ENCODE measurements at regions not wholly inside any gene's neighbourhood (a gene's known extent, or its start where the extent isn't known, plus 50 kb on each side); places are given as distances from the start of the nearest gene placed in this dataset.

DNA sequence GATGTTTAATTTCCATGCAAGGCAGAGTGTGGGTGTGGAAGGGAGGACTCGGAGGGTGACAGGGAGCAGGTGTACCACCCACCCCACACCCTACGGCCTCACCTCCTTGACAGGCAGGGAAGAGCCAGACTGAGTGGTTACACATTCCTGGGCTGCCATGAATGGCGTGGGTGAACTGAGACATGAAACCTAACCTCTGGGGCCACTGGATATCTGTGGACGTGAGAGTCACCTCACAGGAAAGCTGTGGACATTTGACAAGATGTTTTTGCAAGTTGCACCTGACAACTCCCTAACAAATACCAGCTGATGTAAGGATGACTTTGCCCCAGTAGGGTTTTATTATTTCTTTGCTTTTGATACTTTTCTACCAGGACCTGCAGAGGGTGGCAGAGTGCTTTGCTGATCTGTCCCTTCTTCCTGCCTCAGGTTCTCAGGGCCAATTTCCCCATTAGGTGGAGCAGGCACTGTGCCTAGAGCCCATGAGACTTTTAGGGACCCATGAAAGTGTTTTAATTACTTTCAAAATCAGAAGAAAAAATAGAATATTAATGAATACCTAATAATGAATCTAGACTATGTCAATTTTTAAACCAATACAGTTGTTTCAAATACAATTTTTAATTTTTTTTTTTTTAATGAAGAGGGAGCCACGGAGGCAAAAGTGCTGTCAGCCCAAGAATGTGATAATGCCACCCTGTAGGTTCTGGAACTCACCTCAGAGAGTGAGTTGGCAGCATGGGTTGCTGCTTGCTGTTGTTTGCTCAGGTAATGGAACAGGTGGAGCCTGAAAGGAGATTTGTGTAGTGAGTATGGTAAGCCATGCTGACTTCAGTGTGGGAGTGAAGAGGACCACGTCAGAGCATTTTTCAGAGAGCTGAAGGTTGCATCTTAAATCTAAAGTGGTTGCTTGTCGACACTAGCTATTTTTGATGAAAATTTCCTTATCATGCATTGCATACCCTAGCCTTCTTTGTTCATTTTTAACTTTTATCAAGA lies 58.0 kb upstream of the CYSLTR2 start:
- peak; percentile 75 for DNase-seq
- Mint-ChIP-seq H3K27ac (no peak overlapping the region), H3K9me3 (no peaks in the 10 kb centered on the region), H3K4me1 (ENCODE audit: low read depth) (peaks cover 4% of the 10 kb centered on the region), H3K4me3 (no peak overlapping the region), H3K27me3 (ENCODE audit: low read depth) (no peaks in the 10 kb centered on the region), H3K36me3 (ENCODE audit: low read depth) (no peaks in the 10 kb centered on the region)
- intact Hi-C loops (cut with micrococcal nuclease) = loop anchor here (1.0 to 10.0 kb wide), 6 partner anchors 57 to 1012 kb away; partner anchors contain the start of gene CYSLTR2
- CTCF ChIA-PET = interaction anchor here (0.6 to 7.2 kb wide), 11 partner anchors 15 to 1688 kb away, joined by 3 to 88 read pairs (median 4); no protein-coding TSS in a partner anchor

DNA sequence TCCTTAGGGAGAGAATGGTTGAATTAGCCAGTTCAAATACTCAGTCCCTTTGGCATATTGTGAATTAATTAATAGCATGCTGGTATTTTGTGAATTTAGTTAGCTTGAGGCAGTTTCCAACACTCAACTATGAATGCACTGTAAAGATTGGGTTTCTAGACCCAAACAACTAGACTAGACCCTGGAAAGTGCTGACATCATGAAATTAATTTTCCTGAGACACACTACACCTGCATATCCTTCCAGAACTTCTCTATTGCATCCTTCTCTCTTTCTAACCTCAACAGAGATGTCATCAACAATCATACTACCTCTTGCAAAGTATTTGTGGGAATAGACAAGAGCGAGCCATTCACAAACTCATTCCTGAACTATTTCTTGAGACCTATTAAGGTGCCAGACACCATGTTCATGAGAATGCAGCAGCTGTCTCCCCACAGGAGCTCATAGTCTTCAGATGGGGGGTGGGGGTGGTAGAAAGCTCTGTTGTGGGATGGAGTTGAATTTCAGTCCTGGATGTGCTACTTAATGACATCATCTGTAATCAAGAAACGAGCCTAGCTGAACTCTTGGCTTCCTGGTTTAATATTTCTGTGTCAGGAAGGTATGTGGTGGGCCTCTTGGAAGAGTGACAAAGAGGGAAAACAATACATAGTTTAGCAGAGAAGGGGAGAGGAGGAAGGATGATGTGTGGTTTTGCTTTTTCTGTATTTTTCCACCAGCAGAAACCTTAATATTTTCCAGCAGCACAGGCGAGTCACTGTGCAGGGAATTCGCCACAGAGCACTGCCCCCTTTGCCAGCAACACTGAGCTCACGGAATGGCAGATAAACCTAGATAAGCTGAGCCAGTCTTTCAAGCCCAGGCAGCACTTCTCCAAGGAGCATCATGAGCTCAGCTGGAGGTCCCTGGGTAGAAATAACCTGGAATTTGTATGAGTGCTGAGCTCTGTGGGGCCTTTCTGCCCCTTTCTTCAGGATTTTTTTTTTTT lies 53.1 kb upstream of the CYSLTR2 start:
- H3K27me3 Mint-ChIP-seq (ENCODE audit: low read depth) = no peaks in the 10 kb centered on the region
- intact Hi-C loops (cut with micrococcal nuclease) = no loop called here
- peaks cover 6% of the 10 kb centered on the region for H3K4me1 Mint-ChIP-seq (ENCODE audit: low read depth)
- CTCF ChIA-PET = interaction anchor here (0.6 to 7.2 kb wide), 5 partner anchors 131 to 747 kb away, joined by 3 to 88 read pairs (median 4); no protein-coding TSS in a partner anchor
- H3K27ac Mint-ChIP-seq = no peak overlapping the region
- H3K36me3 Mint-ChIP-seq (ENCODE audit: low read depth) = no peaks in the 10 kb centered on the region
- H3K4me3 Mint-ChIP-seq = no peak overlapping the region
- DNase-seq = no peak
- no peaks in the 10 kb centered on the region for H3K9me3 Mint-ChIP-seq

DNA sequence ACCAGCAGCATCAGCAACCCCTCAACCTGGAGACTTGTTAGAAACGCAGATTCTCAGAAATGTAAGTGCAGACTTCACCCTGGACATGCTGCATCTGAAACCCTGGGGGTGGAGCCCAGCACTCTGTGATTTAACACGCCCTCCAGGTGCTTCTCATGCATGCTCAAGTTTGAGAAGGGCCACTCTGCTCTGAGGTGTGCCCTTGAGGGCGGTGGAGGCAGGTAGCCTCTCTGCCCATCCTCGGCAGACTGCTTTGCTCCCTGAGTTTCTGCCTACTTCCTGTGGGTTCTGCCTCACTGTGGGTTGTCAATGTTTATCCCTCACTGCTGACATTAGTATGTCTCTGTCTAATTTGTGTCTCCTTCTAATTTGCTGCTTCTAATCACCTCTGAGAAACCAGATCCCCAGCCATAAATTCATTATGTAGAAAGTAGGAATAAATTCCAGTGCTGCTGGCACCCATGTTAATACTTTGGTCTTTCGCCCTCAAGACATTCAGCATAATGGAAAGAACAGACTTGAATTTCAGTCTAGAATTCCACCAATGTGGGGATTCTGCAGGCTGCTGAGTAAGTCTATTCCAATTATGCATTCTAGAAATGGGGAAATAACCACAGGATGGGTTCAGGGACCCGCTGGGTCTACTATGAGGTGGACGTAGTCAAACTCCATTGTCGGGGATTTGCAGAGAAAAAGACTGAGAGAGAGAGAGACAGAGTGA lies 51.3 kb upstream of the CYSLTR2 start:
- H3K36me3 Mint-ChIP-seq (ENCODE audit: low read depth) = no peaks in the 10 kb centered on the region
- H3K27ac Mint-ChIP-seq = no peak overlapping the region
- peaks cover 6% of the 10 kb centered on the region for H3K4me1 Mint-ChIP-seq (ENCODE audit: low read depth)
- DNase-seq = no peak
- H3K4me3 Mint-ChIP-seq = no peak overlapping the region
- CTCF ChIA-PET = interaction anchor here (7.2 kb wide), 1 partner anchor 167 kb away, joined by 88 read pairs; no protein-coding TSS in a partner anchor
- no peaks in the 10 kb centered on the region for H3K27me3 Mint-ChIP-seq (ENCODE audit: low read depth)
- H3K9me3 Mint-ChIP-seq = peaks cover 2% of the 10 kb centered on the region
- intact Hi-C loops (cut with micrococcal nuclease) = no loop called here

DNA sequence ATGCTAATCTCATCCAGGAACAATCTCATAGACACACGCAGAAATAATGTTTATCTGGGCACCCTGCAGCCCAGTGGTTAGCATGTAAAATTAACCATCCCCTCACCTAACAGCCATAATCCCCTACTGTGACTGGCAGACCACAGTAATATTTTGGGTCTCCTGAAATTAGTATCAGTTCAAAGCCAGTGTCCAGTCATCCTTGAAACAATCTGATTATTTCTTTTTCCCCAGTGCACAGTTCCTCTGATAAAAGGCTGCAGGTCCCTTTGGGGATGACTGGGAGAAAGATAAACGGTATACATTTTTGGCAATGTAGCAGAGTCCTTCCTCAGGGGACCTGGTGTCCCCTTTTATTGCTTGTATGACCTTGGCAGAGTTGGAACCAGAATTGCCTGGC lies 50.4 kb upstream of the CYSLTR2 start:
- DNase-seq = no peak
- no peaks in the 10 kb centered on the region for H3K27me3 Mint-ChIP-seq (ENCODE audit: low read depth)
- no peaks in the 10 kb centered on the region for H3K36me3 Mint-ChIP-seq (ENCODE audit: low read depth)
- peaks cover 6% of the 10 kb centered on the region for H3K4me1 Mint-ChIP-seq (ENCODE audit: low read depth)
- CTCF ChIA-PET = no interaction called here
- no peak overlapping the region for H3K27ac Mint-ChIP-seq
- H3K4me3 Mint-ChIP-seq = no peak overlapping the region
- peaks cover 2% of the 10 kb centered on the region for H3K9me3 Mint-ChIP-seq
- intact Hi-C loops (cut with micrococcal nuclease) = no loop called here

All from activated naive CD4-positive, alpha-beta T cell treated with anti-CD3 and anti-CD28 coated beads for 36 hours (primary cell).